K562 (cell line): ENCODE measurements at regions not wholly inside any gene's neighbourhood (a gene's known extent, or its start where the extent isn't known, plus 50 kb on each side); places are given as distances from the start of the nearest gene placed in this dataset.

Experiments
- CTCF ChIP-seq, 3 experiments: IDR thresholded peaks in 2 of 3; conservative IDR thresholded peaks in 1 of 3; 2 replicates each; pipeline ENCODE4 v1.5.1; 2011 to 2012; ENCODE audit warnings: low read length in 3 of 3, mild to moderate bottlenecking in 3 of 3, control low read depth in 2 of 3, improper control_type of control experiment in 1 of 3, inconsistent platforms in 1 of 3, low read depth in 1 of 3, mixed read lengths in 1 of 3, moderate library complexity in 1 of 3; ENCODE audit not compliant: insufficient read depth in 2 of 3
- EZH2 ChIP-seq: IDR thresholded peaks from 2 replicates; pipeline ENCODE4 v1.6.1; 2012; ENCODE audit warnings: low read depth, mild to moderate bottlenecking, inconsistent platforms, low read length, borderline replicate concordance
- POLR2A ChIP-seq: fragments of 450-650 bp; conservative IDR thresholded peaks from 2 replicates; pipeline ENCODE4 v1.6.1; 2016
- ZNF143 ChIP-seq: sonication (generic); formaldehyde crosslinking; IDR thresholded peaks from 2 replicates; pipeline ENCODE4 v1.9.0; 2022; ENCODE audit warnings: mild to moderate bottlenecking, missing genetic modification reagents

DNA sequence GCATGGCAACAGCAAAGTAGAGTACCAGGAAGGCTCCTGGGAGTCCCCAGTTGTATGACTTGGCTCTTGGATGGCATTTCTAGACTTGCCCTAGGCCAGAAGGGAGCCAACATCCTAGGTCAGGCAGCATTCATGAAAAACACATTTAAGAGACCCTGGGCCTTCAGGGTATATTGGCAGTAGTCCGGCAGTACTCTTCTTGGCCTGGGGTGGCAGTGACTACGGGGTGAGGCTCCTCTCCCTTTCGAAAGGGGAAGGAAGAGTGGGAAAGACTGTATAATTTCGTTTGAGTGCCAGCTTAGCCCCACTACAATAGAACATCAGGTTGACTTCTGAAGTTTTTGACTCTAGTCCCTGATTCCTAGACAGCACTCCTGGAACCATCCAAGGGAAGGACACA is 136.4 kb downstream of the ZIC4 start:
- TF ChIP-seq EZH2 (no peak), POLR2A (no peak), CTCF (IDR thresholded peaks at IDR 0.05 in 2 of 3, conservative IDR thresholded peaks at IDR 0.05 in 1 of 3; ENCODE audit: insufficient read depth in 2 of 3, low read depth in 1 of 3, low read length in 3 of 3) (no peak), ZNF143 (CRISPR knock-in tag) (no peak)
